A549 (cell line): ENCODE measurements at regions not wholly inside any gene's neighbourhood (a gene's known extent, or its start where the extent isn't known, plus 50 kb on each side); places are given as distances from the start of the nearest gene placed in this dataset.

ENCODE experiments used
- ATAC-seq, 2 experiments: fragments of 200-7000 bp in 1 of 2; fragments of >200 bp in 1 of 2; cut with Nextera tagmentation in 1 of 2; cut with Tn5 transposase in 1 of 2; 3 replicates each; pipeline versions ENCODE4 v1.8.0 to v1.9.1; 2018 to 2020; ENCODE audit warnings: mild to moderate bottlenecking in 1 of 2, moderate library complexity in 1 of 2
- CTCF ChIA-PET: fragments of 300-600 bp; sonication (Branson Sonifier 250); formaldehyde crosslinking; extraction: SDS; loops from one replicate; lab custom pipeline; 2021; ENCODE audit warnings: antibody characterized with exemption, inconsistent platforms; lab: Yijun Ruan, JAX
- POLR2A ChIA-PET: fragments of 350-600 bp; formaldehyde crosslinking; extraction: SDS; loops from one replicate; lab custom pipeline; 2021; ENCODE audit warnings: antibody characterized with exemption, inconsistent platforms; lab: Yijun Ruan, JAX
- DNase-seq, 2 experiments: peaks; one replicate each; pipeline versions ENCODE4 v3.0.0 to v3.0.0-alpha.2; 2011 to 2016; ENCODE audit warnings: low read depth in 1 of 2, low spot score in 1 of 2
- FAIRE-seq: peaks from 2 replicates; lab custom pipeline; 2011; peaks lifted over from hg19 to GRCh38; lab: Jason Lieb, UNC
- H3K27ac ChIP-seq, 2 experiments: fragments of >200 bp; sonication (Bioruptor Twin); formaldehyde crosslinking; 3 replicates each; pipeline ENCODE4 v1.5.1; 2016 to 2017
- H3K4me1 ChIP-seq: fragments of >200 bp; sonication (Bioruptor Twin); formaldehyde crosslinking; 3 replicates; pipeline ENCODE4 v1.6.1; 2016
- H3K4me2 ChIP-seq: fragments of >200 bp; sonication (Bioruptor Twin); formaldehyde crosslinking; 3 replicates; pipeline ENCODE4 v1.6.1; 2016
- H3K4me3 ChIP-seq: fragments of >200 bp; sonication (Bioruptor Twin); formaldehyde crosslinking; 3 replicates; pipeline ENCODE4 v1.5.1; 2016
- H3K9me3 ChIP-seq: fragments of >200 bp; sonication (Bioruptor Twin); formaldehyde crosslinking; 3 replicates; pipeline ENCODE4 v1.6.1; 2016
- BHLHE40 ChIP-seq: IDR thresholded peaks from 2 replicates; pipeline ENCODE4 v1.6.1; 2012; ENCODE audit warnings: low read depth, low read length, inconsistent platforms
- CHD4 ChIP-seq: fragments of 200-600 bp; sonication (generic); IDR thresholded peaks from 2 replicates; pipeline ENCODE4 v1.6.1; 2016; ENCODE audit warnings: antibody characterized with exemption, mild to moderate bottlenecking, borderline replicate concordance
- EHF ChIP-seq: fragments of 250-450 bp; sonication (Bioruptor Pico); IDR thresholded peaks from 2 replicates; pipeline ENCODE4 v1.5.0; 2020; ENCODE audit warnings: mild to moderate bottlenecking
- ESRRA ChIP-seq: fragments of 150-350 bp; IDR thresholded peaks from 2 replicates; pipeline ENCODE4 v1.6.1; 2014; ENCODE audit warnings: mild to moderate bottlenecking, low read length, borderline replicate concordance
- GATA3 ChIP-seq: IDR thresholded peaks from 2 replicates; pipeline ENCODE4 v1.6.1; 2012; ENCODE audit warnings: borderline replicate concordance
- HOXA7 ChIP-seq: fragments of 250-450 bp; sonication (Bioruptor Pico); IDR thresholded peaks from 2 replicates; pipeline ENCODE4 v1.5.0; 2020; ENCODE audit warnings: mild to moderate bottlenecking, moderate library complexity
- HOXB5 ChIP-seq: fragments of 250-450 bp; sonication (Bioruptor Pico); IDR thresholded peaks from 2 replicates; pipeline ENCODE4 v1.5.0; 2020; ENCODE audit warnings: mild to moderate bottlenecking, moderate library complexity
- JUN ChIP-seq, 2 experiments: fragments of >200 bp; sonication (Bioruptor Twin); formaldehyde crosslinking; IDR thresholded peaks; 2 replicates in 1 of 2; 3 replicates in 1 of 2; pipeline ENCODE4 v1.6.1; 2016 to 2017
- KDM1A ChIP-seq: fragments of 200-600 bp; sonication (generic); IDR thresholded peaks from 2 replicates; pipeline ENCODE4 v1.6.1; 2016; ENCODE audit warnings: low read depth, mild to moderate bottlenecking
- MAFK ChIP-seq: fragments of 450-650 bp; IDR thresholded peaks from 2 replicates; pipeline ENCODE4 v1.6.1; 2014; ENCODE audit not compliant: partially characterized antibody
- MAZ ChIP-seq: fragments of 150-350 bp; IDR thresholded peaks from 2 replicates; pipeline ENCODE4 v1.6.1; 2014; ENCODE audit warnings: antibody characterized with exemption, low read depth, low read length, borderline replicate concordance
- NFE2L2 ChIP-seq: fragments of 150-350 bp; conservative IDR thresholded peaks from 2 replicates; pipeline ENCODE4 v1.6.1; 2014; ENCODE audit warnings: low read length
- NR3C1 ChIP-seq: fragments of >200 bp; sonication (Bioruptor Twin); formaldehyde crosslinking; IDR thresholded peaks from 3 replicates; pipeline ENCODE4 v1.6.1; 2017
- PHF8 ChIP-seq: fragments of 200-600 bp; sonication (generic); IDR thresholded peaks from 2 replicates; pipeline ENCODE4 v1.6.1; 2016; ENCODE audit warnings: low read depth, mild to moderate bottlenecking, antibody characterized with exemption, moderate library complexity, borderline replicate concordance
- RNF2 ChIP-seq: fragments of 200-600 bp; sonication (generic); IDR thresholded peaks from 2 replicates; pipeline ENCODE4 v1.6.1; 2016; ENCODE audit warnings: low read depth, mild to moderate bottlenecking, antibody characterized with exemption, moderate library complexity, borderline replicate concordance
- SMC3 ChIP-seq: fragments of >200 bp; sonication (Bioruptor Twin); formaldehyde crosslinking; IDR thresholded peaks from 3 replicates; pipeline ENCODE4 v1.6.1; 2018; ENCODE audit warnings: inconsistent platforms
- TFCP2L1 ChIP-seq: fragments of 250-450 bp; sonication (Bioruptor Pico); IDR thresholded peaks from 2 replicates; pipeline ENCODE4 v1.5.0; 2021; ENCODE audit warnings: mild to moderate bottlenecking
- TP53 ChIP-seq: fragments of 250-450 bp; sonication (Bioruptor Pico); IDR thresholded peaks from 2 replicates; pipeline ENCODE4 v1.5.0; 2021; ENCODE audit warnings: mild to moderate bottlenecking, moderate library complexity
- ZFP36 ChIP-seq: fragments of 450-650 bp; IDR thresholded peaks from 2 replicates; pipeline ENCODE4 v1.6.1; 2014; ENCODE audit warnings: borderline replicate concordance; ENCODE audit not compliant: partially characterized antibody
- ZNF302 ChIP-seq: fragments of 250-450 bp; sonication (Bioruptor Pico); IDR thresholded peaks from 2 replicates; pipeline ENCODE4 v1.9.0; 2021; ENCODE audit warnings: inconsistent platforms, mild to moderate bottlenecking, moderate library complexity
- WGBS: methylation state at CpG from one replicate; pipeline ENCODE4 v1.1.6; 2017; ENCODE audit errors: missing lambda C conversion rate; 5-methylcytosine and 5-hydroxymethylcytosine counted together
- TF ChIP-seq, protein P1 (sequence below): IDR thresholded peaks from 2 replicates; pipeline ENCODE4 v1.6.1; 2012
- TF ChIP-seq, protein P2 (sequence below): fragments of >200 bp; sonication (Bioruptor Twin); formaldehyde crosslinking; IDR thresholded peaks from 3 replicates; pipeline ENCODE4 v1.5.1; 2016
- TF ChIP-seq, protein P3 (sequence below): IDR thresholded peaks from 2 replicates; pipeline ENCODE4 v1.6.1; 2012
- TF ChIP-seq, protein P4 (sequence below): fragments of 200-600 bp; sonication (generic); IDR thresholded peaks from 2 replicates; pipeline ENCODE4 v1.6.1; 2016; ENCODE audit warnings: antibody characterized with exemption, mild to moderate bottlenecking, moderate library complexity
- TF ChIP-seq, protein P5 (sequence below): fragments of >200 bp; sonication (Bioruptor Twin); formaldehyde crosslinking; IDR thresholded peaks from 2 replicates; pipeline ENCODE4 v1.6.1; 2016

DNA sequence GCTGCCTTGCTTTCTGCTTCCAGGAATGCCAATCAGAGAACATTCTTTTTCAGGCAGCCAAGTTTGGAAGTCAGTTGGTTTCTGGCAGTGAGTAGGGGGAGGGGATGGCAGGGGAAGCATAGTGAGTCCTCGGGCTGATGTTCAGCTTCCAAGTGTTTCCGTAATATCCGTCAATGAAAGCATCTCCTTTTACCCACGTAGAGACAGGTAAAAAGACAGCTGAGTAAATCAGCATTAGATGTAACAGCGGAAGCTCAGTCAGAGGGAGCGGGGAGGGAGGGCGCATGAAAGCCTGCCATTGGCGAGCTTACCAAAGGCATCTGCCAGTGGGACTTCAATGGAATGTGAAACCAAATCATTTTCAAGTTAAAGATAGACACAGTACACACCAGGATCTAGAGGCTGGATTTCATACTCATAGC, 117.1 kb upstream of the DTNA start:
- no peak overlapping the region for H3K27ac ChIP-seq
- DNase-seq (no peak), ATAC-seq (no peak), FAIRE-seq (no peak)
- POLR2A ChIA-PET: no interaction called here
- no peak overlapping the region for H3K4me3 ChIP-seq
- H3K4me1 ChIP-seq: no peaks in the 10 kb centered on the region
- H3K4me2 ChIP-seq: no peak overlapping the region
- CTCF ChIA-PET: no interaction called here
- TF ChIP-seq GATA3: no peak
- TF ChIP-seq, protein P1, sequence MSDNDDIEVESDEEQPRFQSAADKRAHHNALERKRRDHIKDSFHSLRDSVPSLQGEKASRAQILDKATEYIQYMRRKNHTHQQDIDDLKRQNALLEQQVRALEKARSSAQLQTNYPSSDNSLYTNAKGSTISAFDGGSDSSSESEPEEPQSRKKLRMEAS: no peak
- TF ChIP-seq MAZ: no peak
- TF ChIP-seq RNF2: no peak
- TF ChIP-seq CHD4: no peak
- TF ChIP-seq SMC3: no peak
- TF ChIP-seq ZFP36: no peak
- TF ChIP-seq BHLHE40: no peak
- WGBS: 46% methylated on average over 8 of the region's 8 CpGs
- H3K9me3 ChIP-seq: no peaks in the 10 kb centered on the region

DNA sequence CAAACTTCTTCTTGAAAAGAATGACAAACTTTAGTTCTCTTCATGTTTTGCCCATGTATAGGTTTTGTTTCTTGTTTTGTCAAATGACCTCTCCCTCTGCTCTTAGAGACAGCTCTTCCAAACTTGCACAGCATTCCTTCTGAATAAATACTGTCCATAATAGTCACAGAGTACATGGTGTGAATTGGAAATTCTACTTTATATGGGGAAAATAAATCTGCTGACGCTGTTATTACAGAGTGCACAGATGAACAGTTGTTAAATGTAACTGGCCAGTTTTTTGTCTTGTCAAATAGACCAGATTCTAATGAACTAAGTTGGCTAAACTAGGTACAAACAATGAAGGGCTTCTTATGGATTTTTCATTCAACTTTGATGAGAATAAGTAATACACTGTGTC, 115.8 kb upstream of the DTNA start:
- FAIRE-seq: no peak

DNA sequence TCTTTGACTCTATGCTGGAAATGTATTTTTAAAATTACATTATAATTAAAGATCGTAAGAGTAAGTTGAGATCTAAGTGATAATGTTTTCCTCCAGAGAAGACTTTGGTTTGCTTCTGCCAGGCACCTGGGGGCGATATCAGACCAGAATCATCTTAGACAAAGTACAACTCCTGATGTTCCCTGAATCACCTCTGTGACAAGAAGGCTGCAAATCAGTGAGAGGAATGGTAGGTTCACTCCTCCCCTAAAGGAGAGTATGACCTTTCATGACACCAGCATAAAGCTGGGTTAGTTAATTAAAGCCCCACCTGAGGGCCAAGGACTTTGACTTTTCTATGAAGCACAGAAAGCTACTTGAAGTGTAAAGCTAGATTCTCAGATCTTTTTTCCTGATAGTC, 114.4 kb upstream of the DTNA start:
- H3K4me3 ChIP-seq: no peak overlapping the region
- FAIRE-seq (no peak), DNase-seq (peak in 1 of 2 experiments; percentile 1), ATAC-seq (no peak)
- no peak for TF ChIP-seq NFE2L2
- TF ChIP-seq, protein P2, sequence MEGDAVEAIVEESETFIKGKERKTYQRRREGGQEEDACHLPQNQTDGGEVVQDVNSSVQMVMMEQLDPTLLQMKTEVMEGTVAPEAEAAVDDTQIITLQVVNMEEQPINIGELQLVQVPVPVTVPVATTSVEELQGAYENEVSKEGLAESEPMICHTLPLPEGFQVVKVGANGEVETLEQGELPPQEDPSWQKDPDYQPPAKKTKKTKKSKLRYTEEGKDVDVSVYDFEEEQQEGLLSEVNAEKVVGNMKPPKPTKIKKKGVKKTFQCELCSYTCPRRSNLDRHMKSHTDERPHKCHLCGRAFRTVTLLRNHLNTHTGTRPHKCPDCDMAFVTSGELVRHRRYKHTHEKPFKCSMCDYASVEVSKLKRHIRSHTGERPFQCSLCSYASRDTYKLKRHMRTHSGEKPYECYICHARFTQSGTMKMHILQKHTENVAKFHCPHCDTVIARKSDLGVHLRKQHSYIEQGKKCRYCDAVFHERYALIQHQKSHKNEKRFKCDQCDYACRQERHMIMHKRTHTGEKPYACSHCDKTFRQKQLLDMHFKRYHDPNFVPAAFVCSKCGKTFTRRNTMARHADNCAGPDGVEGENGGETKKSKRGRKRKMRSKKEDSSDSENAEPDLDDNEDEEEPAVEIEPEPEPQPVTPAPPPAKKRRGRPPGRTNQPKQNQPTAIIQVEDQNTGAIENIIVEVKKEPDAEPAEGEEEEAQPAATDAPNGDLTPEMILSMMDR: 0 out of 3 replicates have a peak, but pooled peaks have one; percentile 8
- ChIA-PET CTCF (interaction anchor here (0.9 kb wide), 1 partner anchor 190 kb away, joined by 3 read pairs; no protein-coding TSS in a partner anchor), POLR2A (no interaction called here)
- H3K4me1 ChIP-seq: no peaks in the 10 kb centered on the region
- H3K9me3 ChIP-seq: no peaks in the 10 kb centered on the region
- no peak overlapping the region for H3K4me2 ChIP-seq
- H3K27ac ChIP-seq: no peak overlapping the region
- WGBS: 7% methylated on average over 2 of the region's 2 CpGs

More for the DNA sequence above, 115.8 kb upstream of the DTNA start:
- no peak for ATAC-seq
- no peak for DNase-seq
- ChIA-PET CTCF (no interaction called here), POLR2A (no interaction called here)
- TF ChIP-seq MAFK (peak; percentile 5), TFCP2L1 (CRISPR knock-in tag) (no peak)
- WGBS: 0% methylated on average over 1 of the region's 1 CpG
- H3K4me2 ChIP-seq: no peak overlapping the region
- H3K4me1 ChIP-seq: no peaks in the 10 kb centered on the region
- no peaks in the 10 kb centered on the region for H3K9me3 ChIP-seq
- H3K4me3 ChIP-seq: no peak overlapping the region
- H3K27ac ChIP-seq: no peak overlapping the region

DNA sequence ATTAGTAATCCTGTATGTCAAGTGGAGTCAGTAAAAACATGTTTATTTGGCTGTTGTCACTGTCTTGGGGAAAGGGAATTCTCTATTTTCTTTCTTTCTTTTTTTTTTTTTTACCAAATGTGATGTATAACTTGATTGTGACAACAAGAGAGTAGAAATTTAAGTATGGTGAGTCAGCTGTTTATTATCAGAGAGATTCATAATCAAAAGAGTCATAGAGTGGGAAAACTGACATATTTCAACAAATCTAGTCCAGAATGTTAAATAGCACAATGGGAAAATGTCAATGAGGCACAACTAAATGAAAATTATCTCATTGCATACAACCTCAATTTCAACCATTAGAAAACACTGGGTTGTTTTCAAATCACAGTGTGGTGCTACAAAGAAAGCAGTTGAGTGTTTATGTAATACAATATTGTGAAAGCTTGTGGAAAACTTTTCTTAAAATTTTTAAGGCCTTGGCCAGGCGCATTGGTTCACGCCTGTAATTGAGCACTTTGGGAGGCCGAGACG, 111.9 kb upstream of the DTNA start:
- CTCF ChIA-PET: no interaction called here
- POLR2A ChIA-PET: no interaction called here
- Histone ChIP-seq H3K9me3 (no peaks in the 10 kb centered on the region), H3K4me3 (no peak overlapping the region), H3K27ac (no peak overlapping the region), H3K4me1 (no peaks in the 10 kb centered on the region), H3K4me2 (no peak overlapping the region)
- FAIRE-seq (no peak), DNase-seq (no peak), ATAC-seq (no peak)
- WGBS: 59% methylated on average over 4 of the region's 4 CpGs
- TF ChIP-seq NR3C1 (no peak), ESRRA (no peak), EHF (CRISPR knock-in tag) (no peak), TP53 (CRISPR knock-in tag) (no peak), PHF8 (no peak), SMC3 (no peak), HOXA7 (no peak), JUN (IDR thresholded peaks at IDR 0.05) (no peak), ZNF302 (CRISPR knock-in tag) (no peak), KDM1A (no peak), HOXB5 (CRISPR knock-in tag) (no peak)
- TF ChIP-seq, protein P3, sequence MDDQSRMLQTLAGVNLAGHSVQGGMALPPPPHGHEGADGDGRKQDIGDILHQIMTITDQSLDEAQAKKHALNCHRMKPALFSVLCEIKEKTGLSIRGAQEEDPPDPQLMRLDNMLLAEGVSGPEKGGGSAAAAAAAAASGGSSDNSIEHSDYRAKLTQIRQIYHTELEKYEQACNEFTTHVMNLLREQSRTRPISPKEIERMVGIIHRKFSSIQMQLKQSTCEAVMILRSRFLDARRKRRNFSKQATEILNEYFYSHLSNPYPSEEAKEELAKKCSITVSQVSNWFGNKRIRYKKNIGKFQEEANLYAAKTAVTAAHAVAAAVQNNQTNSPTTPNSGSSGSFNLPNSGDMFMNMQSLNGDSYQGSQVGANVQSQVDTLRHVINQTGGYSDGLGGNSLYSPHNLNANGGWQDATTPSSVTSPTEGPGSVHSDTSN: no peak
- TF ChIP-seq, protein P4, sequence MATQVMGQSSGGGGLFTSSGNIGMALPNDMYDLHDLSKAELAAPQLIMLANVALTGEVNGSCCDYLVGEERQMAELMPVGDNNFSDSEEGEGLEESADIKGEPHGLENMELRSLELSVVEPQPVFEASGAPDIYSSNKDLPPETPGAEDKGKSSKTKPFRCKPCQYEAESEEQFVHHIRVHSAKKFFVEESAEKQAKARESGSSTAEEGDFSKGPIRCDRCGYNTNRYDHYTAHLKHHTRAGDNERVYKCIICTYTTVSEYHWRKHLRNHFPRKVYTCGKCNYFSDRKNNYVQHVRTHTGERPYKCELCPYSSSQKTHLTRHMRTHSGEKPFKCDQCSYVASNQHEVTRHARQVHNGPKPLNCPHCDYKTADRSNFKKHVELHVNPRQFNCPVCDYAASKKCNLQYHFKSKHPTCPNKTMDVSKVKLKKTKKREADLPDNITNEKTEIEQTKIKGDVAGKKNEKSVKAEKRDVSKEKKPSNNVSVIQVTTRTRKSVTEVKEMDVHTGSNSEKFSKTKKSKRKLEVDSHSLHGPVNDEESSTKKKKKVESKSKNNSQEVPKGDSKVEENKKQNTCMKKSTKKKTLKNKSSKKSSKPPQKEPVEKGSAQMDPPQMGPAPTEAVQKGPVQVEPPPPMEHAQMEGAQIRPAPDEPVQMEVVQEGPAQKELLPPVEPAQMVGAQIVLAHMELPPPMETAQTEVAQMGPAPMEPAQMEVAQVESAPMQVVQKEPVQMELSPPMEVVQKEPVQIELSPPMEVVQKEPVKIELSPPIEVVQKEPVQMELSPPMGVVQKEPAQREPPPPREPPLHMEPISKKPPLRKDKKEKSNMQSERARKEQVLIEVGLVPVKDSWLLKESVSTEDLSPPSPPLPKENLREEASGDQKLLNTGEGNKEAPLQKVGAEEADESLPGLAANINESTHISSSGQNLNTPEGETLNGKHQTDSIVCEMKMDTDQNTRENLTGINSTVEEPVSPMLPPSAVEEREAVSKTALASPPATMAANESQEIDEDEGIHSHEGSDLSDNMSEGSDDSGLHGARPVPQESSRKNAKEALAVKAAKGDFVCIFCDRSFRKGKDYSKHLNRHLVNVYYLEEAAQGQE: no peak
- TF ChIP-seq, protein P5, sequence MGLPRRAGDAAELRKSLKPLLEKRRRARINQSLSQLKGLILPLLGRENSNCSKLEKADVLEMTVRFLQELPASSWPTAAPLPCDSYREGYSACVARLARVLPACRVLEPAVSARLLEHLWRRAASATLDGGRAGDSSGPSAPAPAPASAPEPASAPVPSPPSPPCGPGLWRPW: no peak
